ENCODE measurements at regions not wholly inside any gene's neighbourhood (a gene's known extent, or its start where the extent isn't known, plus 50 kb on each side); places are given as distances from the start of the nearest gene placed in this dataset.

- TF ChIP-seq, protein P1, sequence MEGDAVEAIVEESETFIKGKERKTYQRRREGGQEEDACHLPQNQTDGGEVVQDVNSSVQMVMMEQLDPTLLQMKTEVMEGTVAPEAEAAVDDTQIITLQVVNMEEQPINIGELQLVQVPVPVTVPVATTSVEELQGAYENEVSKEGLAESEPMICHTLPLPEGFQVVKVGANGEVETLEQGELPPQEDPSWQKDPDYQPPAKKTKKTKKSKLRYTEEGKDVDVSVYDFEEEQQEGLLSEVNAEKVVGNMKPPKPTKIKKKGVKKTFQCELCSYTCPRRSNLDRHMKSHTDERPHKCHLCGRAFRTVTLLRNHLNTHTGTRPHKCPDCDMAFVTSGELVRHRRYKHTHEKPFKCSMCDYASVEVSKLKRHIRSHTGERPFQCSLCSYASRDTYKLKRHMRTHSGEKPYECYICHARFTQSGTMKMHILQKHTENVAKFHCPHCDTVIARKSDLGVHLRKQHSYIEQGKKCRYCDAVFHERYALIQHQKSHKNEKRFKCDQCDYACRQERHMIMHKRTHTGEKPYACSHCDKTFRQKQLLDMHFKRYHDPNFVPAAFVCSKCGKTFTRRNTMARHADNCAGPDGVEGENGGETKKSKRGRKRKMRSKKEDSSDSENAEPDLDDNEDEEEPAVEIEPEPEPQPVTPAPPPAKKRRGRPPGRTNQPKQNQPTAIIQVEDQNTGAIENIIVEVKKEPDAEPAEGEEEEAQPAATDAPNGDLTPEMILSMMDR (tag by site-specific recombination; IDR thresholded peaks at IDR 0.05) = no peak
- TF ChIP-seq IKZF3 (tag by site-specific recombination; IDR thresholded peaks at IDR 0.05) (no peak), SP2 (tag by site-specific recombination; IDR thresholded peaks at IDR 0.05) (no peak), RBAK (tag by site-specific recombination; IDR thresholded peaks at IDR 0.05) (no peak), ZNF114 (tag by site-specific recombination; IDR thresholded peaks at IDR 0.05) (no peak), SP7 (tag by site-specific recombination; IDR thresholded peaks at IDR 0.05) (no peak), ZNF169 (tag by site-specific recombination; IDR thresholded peaks at IDR 0.05) (no peak), ZNF274 (IDR thresholded peaks at IDR 0.05; ENCODE audit: low read length) (no peak), ZNF274 (tag by site-specific recombination; IDR thresholded peaks at IDR 0.05; ENCODE audit: borderline replicate concordance) (no peak), KLF16 (tag by site-specific recombination; IDR thresholded peaks at IDR 0.05) (no peak)
Observed at GRCh38 chr1:166693158-166693557, 146.1 kb upstream of the POGK start.
